Mammary epithelial cell (primary cell): ENCODE measurements at regions not wholly inside any gene's neighbourhood (a gene's known extent, or its start where the extent isn't known, plus 50 kb on each side); places are given as distances from the start of the nearest gene placed in this dataset.

Experiments
- CTCF ChIP-seq, 2 donors: IDR thresholded peaks in 1 of 2; conservative IDR thresholded peaks in 1 of 2; 2 replicates each; pipeline ENCODE4 v1.5.1; 2011 to 2012; ENCODE audit warnings: inconsistent platforms in 2 of 2, low read length in 2 of 2, mild to moderate bottlenecking in 2 of 2, control low read depth in 1 of 2, low read depth in 1 of 2; ENCODE audit not compliant: insufficient read depth in 1 of 2; ENCODE audit errors: extremely low read depth in 1 of 2
- EZH2 ChIP-seq: IDR thresholded peaks from 2 replicates; pipeline ENCODE4 v1.6.1; 2012; ENCODE audit warnings: low read length, inconsistent platforms, borderline replicate concordance

GRCh38 chr2:160721089-160722040, 227.8 kb upstream of the RBMS1 start:
- no peak for TF ChIP-seq CTCF (conservative IDR thresholded peaks at IDR 0.05 in 1 of 2, IDR thresholded peaks at IDR 0.05 in 1 of 2; ENCODE audit: extremely low read depth in 1 of 2, insufficient read depth in 1 of 2, low read depth in 1 of 2, low read length in 2 of 2)
- TF ChIP-seq EZH2 = no peak
